GM12873 (cell line): ENCODE measurements at regions not wholly inside any gene's neighbourhood (a gene's known extent, or its start where the extent isn't known, plus 50 kb on each side); places are given as distances from the start of the nearest gene placed in this dataset.

Experiments
- CTCF ChIP-seq: IDR thresholded peaks from 2 replicates; pipeline ENCODE4 v1.5.1; 2012; ENCODE audit warnings: low read depth, mild to moderate bottlenecking, moderate library complexity, low read length, control low read depth; ENCODE audit not compliant: insufficient read depth; ENCODE audit errors: missing control alignments

GRCh38 chr18:78367996-78368395 lies 611.6 kb upstream of the SALL3 start:
- TF ChIP-seq CTCF = no peak

GRCh38 chr18:78368726-78369125 lies 610.9 kb upstream of the SALL3 start:
- TF ChIP-seq CTCF = no peak

GRCh38 chr18:78376046-78376445 lies 603.6 kb upstream of the SALL3 start:
- no peak for TF ChIP-seq CTCF

GRCh38 chr18:78378403-78378802 lies 601.2 kb upstream of the SALL3 start:
- TF ChIP-seq CTCF = no peak

GRCh38 chr18:78378983-78379382 lies 600.6 kb upstream of the SALL3 start:
- no peak for TF ChIP-seq CTCF

- TF ChIP-seq CTCF = no peak
Observed at GRCh38 chr18:78390348-78390951, 589.2 kb upstream of the SALL3 start.

GRCh38 chr18:78390952-78391348 lies 588.7 kb upstream of the SALL3 start:
- no peak for TF ChIP-seq CTCF
